ENCODE measurements at regions not wholly inside any gene's neighbourhood (a gene's known extent, or its start where the extent isn't known, plus 50 kb on each side); places are given as distances from the start of the nearest gene placed in this dataset.

DNA sequence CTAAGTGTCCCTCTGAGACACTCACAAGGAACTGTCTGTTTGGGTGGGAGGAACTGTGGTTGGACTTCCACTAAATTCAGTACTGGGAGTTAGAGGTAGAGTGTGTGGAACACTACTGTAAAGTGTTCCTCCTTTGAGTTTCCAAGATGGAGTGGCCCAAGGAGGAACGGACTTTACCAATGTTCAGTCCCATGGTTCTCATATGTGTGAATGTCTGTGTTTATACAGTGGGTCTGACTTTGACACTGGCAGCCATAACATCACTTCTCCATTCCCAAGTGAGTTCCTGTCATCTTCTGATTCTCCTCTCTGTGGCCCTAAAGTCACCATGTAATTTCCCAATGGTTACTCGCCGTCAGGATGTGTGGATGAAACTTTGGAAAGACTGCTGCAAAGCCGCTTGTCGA lies 136.8 kb upstream of the SERP2 start:
- Histone ChIP-seq H3K4me1 (ENCODE audit: insufficient read depth, low read length) (peaks cover 8% of the 10 kb centered on the region), H3K27me3 (ENCODE audit: insufficient read depth, low read length) (no peaks in the 10 kb centered on the region), H3K4me3 (ENCODE audit: low read length) (no peak overlapping the region)

GRCh38 chr13:44237276-44237767 lies 136.3 kb upstream of the SERP2 start:
- no peak overlapping the region for H2AFZ ChIP-seq (ENCODE audit: low read depth, low read length)
- H3K4me3 ChIP-seq (ENCODE audit: low read length) = no peak overlapping the region
- no peaks in the 10 kb centered on the region for H3K27me3 ChIP-seq (ENCODE audit: insufficient read depth, low read length)
- no peaks in the 10 kb centered on the region for H3K36me3 ChIP-seq (ENCODE audit: insufficient read depth, low read length)
- H3K4me1 ChIP-seq (ENCODE audit: insufficient read depth, low read length) = peaks cover 4% of the 10 kb centered on the region
- H3K9me3 ChIP-seq (ENCODE audit: low read length) = no peaks in the 10 kb centered on the region

More for the DNA sequence above, 136.8 kb upstream of the SERP2 start:
- Histone ChIP-seq H3K9me3 (ENCODE audit: low read length) (no peaks in the 10 kb centered on the region), H2AFZ (ENCODE audit: low read depth, low read length) (no peak overlapping the region), H3K36me3 (ENCODE audit: insufficient read depth, low read length) (no peaks in the 10 kb centered on the region)

- Histone ChIP-seq H3K27me3 (ENCODE audit: insufficient read depth, low read length) (no peaks in the 10 kb centered on the region), H2AFZ (ENCODE audit: low read depth, low read length) (no peak overlapping the region), H3K36me3 (ENCODE audit: insufficient read depth, low read length) (no peaks in the 10 kb centered on the region), H3K4me1 (ENCODE audit: insufficient read depth, low read length) (peaks cover 3% of the 10 kb centered on the region), H3K9me3 (ENCODE audit: low read length) (no peaks in the 10 kb centered on the region), H3K4me3 (ENCODE audit: low read length) (no peak overlapping the region)
These were observed 135.7 kb upstream of the SERP2 start for GRCh38 chr13:44237881-44238421.

- Histone ChIP-seq H3K9me3 (ENCODE audit: low read length) (no peaks in the 10 kb centered on the region), H3K4me1 (ENCODE audit: insufficient read depth, low read length) (peaks cover 8% of the 10 kb centered on the region), H3K27me3 (ENCODE audit: insufficient read depth, low read length) (no peaks in the 10 kb centered on the region), H3K4me3 (ENCODE audit: low read length) (no peak overlapping the region), H2AFZ (ENCODE audit: low read depth, low read length) (no peak overlapping the region), H3K36me3 (ENCODE audit: insufficient read depth, low read length) (no peaks in the 10 kb centered on the region)
These were observed 132.9 kb upstream of the SERP2 start for GRCh38 chr13:44240611-44241145.

DNA sequence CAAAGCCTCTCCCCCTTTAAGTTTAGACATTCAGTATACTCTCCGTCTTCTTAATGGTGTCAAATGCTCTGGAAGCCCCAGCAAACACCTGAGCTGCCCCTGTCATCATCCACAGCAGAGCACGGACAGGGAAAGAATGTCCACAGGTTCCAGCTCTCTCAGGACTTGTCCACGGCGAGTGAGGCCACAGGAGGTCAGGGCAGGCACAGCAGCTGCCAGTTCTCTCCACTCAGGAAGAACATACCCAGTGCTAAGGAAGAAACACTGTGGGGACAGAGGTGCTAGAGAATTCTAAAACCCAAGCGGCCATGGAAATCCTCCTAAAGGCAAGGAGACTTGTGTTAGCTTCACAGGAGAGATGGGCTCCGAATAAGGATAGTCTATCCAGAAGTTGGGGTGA lies 132.0 kb upstream of the SERP2 start:
- Histone ChIP-seq H3K27me3 (ENCODE audit: insufficient read depth, low read length) (no peaks in the 10 kb centered on the region), H3K4me3 (ENCODE audit: low read length) (no peak overlapping the region), H3K9me3 (ENCODE audit: low read length) (no peaks in the 10 kb centered on the region), H3K4me1 (ENCODE audit: insufficient read depth, low read length) (peaks cover 5% of the 10 kb centered on the region), H2AFZ (ENCODE audit: low read depth, low read length) (no peak overlapping the region), H3K36me3 (ENCODE audit: insufficient read depth, low read length) (no peaks in the 10 kb centered on the region)

DNA sequence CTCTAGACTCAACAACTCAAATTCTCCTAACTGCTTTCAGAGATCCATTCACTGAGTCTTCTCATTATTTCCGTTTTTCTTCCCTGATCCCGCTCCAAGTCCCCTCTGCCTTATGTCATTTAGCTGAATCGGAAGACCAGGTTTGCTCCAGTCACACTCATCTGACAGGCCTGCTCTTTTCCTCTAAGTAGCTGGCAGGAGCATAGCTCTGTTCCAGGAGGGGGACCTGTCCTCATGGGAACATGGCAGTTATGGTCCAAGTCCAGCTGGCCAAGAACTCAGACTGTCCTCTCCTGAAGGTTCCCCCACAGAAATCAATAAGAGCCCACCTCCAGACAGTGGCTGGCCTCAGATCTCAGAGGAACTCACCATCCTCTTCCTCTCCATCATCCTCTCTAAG lies 130.9 kb upstream of the SERP2 start:
- H3K36me3 ChIP-seq (ENCODE audit: insufficient read depth, low read length) = no peaks in the 10 kb centered on the region
- no peaks in the 10 kb centered on the region for H3K9me3 ChIP-seq (ENCODE audit: low read length)
- H3K27me3 ChIP-seq (ENCODE audit: insufficient read depth, low read length) = no peaks in the 10 kb centered on the region
- H2AFZ ChIP-seq (ENCODE audit: low read depth, low read length) = no peak overlapping the region
- H3K4me1 ChIP-seq (ENCODE audit: insufficient read depth, low read length) = peaks cover 5% of the 10 kb centered on the region
- no peak overlapping the region for H3K4me3 ChIP-seq (ENCODE audit: low read length)

- H3K27me3 ChIP-seq (ENCODE audit: insufficient read depth, low read length) = no peaks in the 10 kb centered on the region
- no peak overlapping the region for H3K4me3 ChIP-seq (ENCODE audit: low read length)
- H3K9me3 ChIP-seq (ENCODE audit: low read length) = no peaks in the 10 kb centered on the region
- no peaks in the 10 kb centered on the region for H3K36me3 ChIP-seq (ENCODE audit: insufficient read depth, low read length)
- H3K4me1 ChIP-seq (ENCODE audit: insufficient read depth, low read length) = peaks cover 5% of the 10 kb centered on the region
- H2AFZ ChIP-seq (ENCODE audit: low read depth, low read length) = no peak overlapping the region
These were observed 130.3 kb upstream of the SERP2 start for GRCh38 chr13:44243198-44243857.

DNA sequence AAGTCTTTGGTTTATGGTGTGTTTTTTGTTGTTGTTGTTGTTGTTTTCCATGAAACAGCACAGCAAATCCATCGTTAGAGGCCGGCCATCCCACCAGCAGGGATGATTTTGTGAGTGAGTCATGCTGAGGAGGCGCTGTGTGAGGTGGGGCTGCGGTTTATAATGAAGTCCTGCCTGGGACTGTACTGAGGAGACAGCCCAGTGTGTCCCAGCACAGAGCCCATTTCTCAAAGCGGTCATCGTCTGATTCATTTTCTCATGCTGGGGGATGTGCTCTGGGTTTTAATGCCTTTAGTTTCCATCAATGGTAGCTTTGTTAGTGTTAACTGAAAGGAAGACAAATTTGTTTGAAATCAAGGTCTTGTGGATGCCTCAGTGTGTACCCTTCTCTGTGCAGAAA lies 129.3 kb upstream of the SERP2 start:
- Histone ChIP-seq H3K9me3 (ENCODE audit: low read length) (no peaks in the 10 kb centered on the region), H3K4me1 (ENCODE audit: insufficient read depth, low read length) (peaks cover 5% of the 10 kb centered on the region), H3K4me3 (ENCODE audit: low read length) (no peak overlapping the region), H2AFZ (ENCODE audit: low read depth, low read length) (no peak overlapping the region), H3K27me3 (ENCODE audit: insufficient read depth, low read length) (no peaks in the 10 kb centered on the region), H3K36me3 (ENCODE audit: insufficient read depth, low read length) (no peaks in the 10 kb centered on the region)

GRCh38 chr13:44249431-44249836 lies 124.2 kb upstream of the SERP2 start:
- H3K9me3 ChIP-seq (ENCODE audit: low read length) = peaks cover 1% of the 10 kb centered on the region
- H2AFZ ChIP-seq (ENCODE audit: low read depth, low read length) = no peak overlapping the region
- H3K4me1 ChIP-seq (ENCODE audit: insufficient read depth, low read length) = no peaks in the 10 kb centered on the region
- no peak overlapping the region for H3K4me3 ChIP-seq (ENCODE audit: low read length)
- no peaks in the 10 kb centered on the region for H3K27me3 ChIP-seq (ENCODE audit: insufficient read depth, low read length)
- H3K36me3 ChIP-seq (ENCODE audit: insufficient read depth, low read length) = no peaks in the 10 kb centered on the region

DNA sequence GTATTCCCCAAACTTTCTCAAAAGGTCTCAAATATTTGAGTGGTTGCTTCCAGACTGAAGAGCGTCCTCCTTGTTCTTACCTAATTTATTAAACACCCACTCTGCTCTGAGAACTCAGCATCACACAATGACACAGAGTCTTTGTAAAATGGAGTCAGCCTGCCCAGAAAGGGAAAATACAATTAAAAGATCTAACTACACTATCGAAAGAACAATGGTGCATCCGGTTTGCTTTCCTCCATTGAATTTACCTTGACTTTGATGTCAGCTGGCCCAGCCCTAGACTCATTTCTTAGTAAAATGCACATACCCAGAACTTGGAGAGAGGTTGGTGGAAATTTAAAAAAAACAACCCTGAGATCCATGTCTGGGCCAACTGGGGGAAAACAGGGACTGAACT lies 120.7 kb upstream of the SERP2 start:
- no peaks in the 10 kb centered on the region for H3K4me1 ChIP-seq (ENCODE audit: insufficient read depth, low read length)
- no peak overlapping the region for H2AFZ ChIP-seq (ENCODE audit: low read depth, low read length)

DNA sequence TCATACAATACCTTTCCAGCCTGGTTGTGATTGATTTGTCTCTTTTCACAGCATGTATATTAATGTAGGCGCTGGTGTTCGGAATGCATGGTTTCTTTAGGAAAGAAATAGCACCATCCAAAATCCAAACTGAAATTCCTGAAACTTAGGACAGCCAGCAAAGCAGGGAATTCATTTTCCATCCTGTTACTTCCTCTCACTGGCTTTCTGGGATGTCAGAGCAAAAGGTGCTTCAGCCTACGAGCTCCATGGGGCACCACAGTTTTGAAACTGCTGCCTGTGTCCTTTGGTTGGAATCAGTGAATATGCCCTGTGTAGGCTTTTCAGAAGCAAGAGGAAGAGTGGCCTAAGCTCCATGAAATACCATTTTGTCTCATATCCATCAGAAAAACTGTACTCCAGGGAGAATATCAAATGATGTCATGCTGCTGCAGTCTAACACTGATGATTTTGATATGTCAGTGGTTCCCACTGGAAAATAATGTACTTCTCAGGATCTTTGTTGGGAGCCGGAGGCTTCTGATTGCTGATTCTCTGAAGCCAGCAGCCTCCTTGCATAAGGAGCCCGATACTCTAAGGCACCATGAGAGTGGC lies 117.8 kb upstream of the SERP2 start:
- Histone ChIP-seq H3K4me3 (ENCODE audit: low read length) (no peak overlapping the region), H2AFZ (ENCODE audit: low read depth, low read length) (no peak overlapping the region)

More for the DNA sequence above, 120.7 kb upstream of the SERP2 start:
- Histone ChIP-seq H3K9me3 (ENCODE audit: low read length) (peaks cover 1% of the 10 kb centered on the region), H3K36me3 (ENCODE audit: insufficient read depth, low read length) (no peaks in the 10 kb centered on the region), H3K27me3 (ENCODE audit: insufficient read depth, low read length) (no peaks in the 10 kb centered on the region), H3K4me3 (ENCODE audit: low read length) (no peak overlapping the region)

GRCh38 chr13:44257796-44258195 lies 115.8 kb upstream of the SERP2 start:
- Histone ChIP-seq H3K4me1 (ENCODE audit: insufficient read depth, low read length) (no peaks in the 10 kb centered on the region), H3K9me3 (ENCODE audit: low read length) (peaks cover 1% of the 10 kb centered on the region), H2AFZ (ENCODE audit: low read depth, low read length) (no peak overlapping the region), H3K4me3 (ENCODE audit: low read length) (no peak overlapping the region), H3K36me3 (ENCODE audit: insufficient read depth, low read length) (no peaks in the 10 kb centered on the region), H3K27me3 (ENCODE audit: insufficient read depth, low read length) (no peaks in the 10 kb centered on the region)

More for the DNA sequence above, 117.8 kb upstream of the SERP2 start:
- Histone ChIP-seq H3K9me3 (ENCODE audit: low read length) (peaks cover 1% of the 10 kb centered on the region), H3K36me3 (ENCODE audit: insufficient read depth, low read length) (no peaks in the 10 kb centered on the region), H3K4me1 (ENCODE audit: insufficient read depth, low read length) (no peaks in the 10 kb centered on the region), H3K27me3 (ENCODE audit: insufficient read depth, low read length) (no peaks in the 10 kb centered on the region)
